B cell (primary cell): ENCODE measurements at regions not wholly inside any gene's neighbourhood (a gene's known extent, or its start where the extent isn't known, plus 50 kb on each side); places are given as distances from the start of the nearest gene placed in this dataset.

Source experiments
- EZH2 ChIP-seq: IDR thresholded peaks from 2 replicates; pipeline ENCODE4 v1.6.1; 2012; ENCODE audit warnings: borderline replicate concordance, low read depth, mild to moderate bottlenecking, moderate library complexity, low read length; ENCODE audit not compliant: insufficient read depth, poor library complexity, severe bottlenecking
- TF ChIP-seq, protein P1 (sequence below): fragments of 200-600 bp; IDR thresholded peaks from one replicate; pipeline ENCODE4 v1.8.0; 2022; ENCODE audit warnings: antibody characterized with exemption, mild to moderate bottlenecking

DNA sequence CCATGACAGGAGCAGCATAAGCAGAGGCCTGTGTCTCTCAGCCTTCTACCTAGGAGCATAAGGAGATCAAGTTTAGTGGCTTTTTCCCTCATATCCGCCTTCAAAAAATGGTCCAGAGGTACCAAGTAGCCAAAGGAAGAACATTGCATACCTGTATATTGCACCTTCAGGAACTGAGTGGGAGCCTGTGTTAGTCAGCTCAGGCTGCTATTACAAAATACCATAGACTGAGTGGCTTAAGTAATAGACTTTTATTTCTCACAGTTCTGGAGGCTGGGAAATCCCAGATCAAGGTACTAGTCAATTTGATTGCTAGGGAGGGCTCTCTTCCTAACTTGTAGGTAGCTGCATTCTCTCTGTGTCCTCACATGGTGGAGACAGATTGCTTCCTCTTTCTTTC is 597.4 kb upstream of the PTGER4 start:
- TF ChIP-seq, protein P1, sequence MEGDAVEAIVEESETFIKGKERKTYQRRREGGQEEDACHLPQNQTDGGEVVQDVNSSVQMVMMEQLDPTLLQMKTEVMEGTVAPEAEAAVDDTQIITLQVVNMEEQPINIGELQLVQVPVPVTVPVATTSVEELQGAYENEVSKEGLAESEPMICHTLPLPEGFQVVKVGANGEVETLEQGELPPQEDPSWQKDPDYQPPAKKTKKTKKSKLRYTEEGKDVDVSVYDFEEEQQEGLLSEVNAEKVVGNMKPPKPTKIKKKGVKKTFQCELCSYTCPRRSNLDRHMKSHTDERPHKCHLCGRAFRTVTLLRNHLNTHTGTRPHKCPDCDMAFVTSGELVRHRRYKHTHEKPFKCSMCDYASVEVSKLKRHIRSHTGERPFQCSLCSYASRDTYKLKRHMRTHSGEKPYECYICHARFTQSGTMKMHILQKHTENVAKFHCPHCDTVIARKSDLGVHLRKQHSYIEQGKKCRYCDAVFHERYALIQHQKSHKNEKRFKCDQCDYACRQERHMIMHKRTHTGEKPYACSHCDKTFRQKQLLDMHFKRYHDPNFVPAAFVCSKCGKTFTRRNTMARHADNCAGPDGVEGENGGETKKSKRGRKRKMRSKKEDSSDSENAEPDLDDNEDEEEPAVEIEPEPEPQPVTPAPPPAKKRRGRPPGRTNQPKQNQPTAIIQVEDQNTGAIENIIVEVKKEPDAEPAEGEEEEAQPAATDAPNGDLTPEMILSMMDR = no peak
- TF ChIP-seq EZH2 = no peak
